GM19438 (cell line): ENCODE measurements at regions not wholly inside any gene's neighbourhood (a gene's known extent, or its start where the extent isn't known, plus 50 kb on each side); places are given as distances from the start of the nearest gene placed in this dataset.
"Not testable (repeated sequence)": the region's sequence is repeated elsewhere in the genome, so short reads cannot be mapped to it uniquely, and the experiment has no call there.

Experiments used
- ATAC-seq: cut with Tn5 transposase; IDR thresholded peaks from one replicate; pipeline ENCODE4 v1.9.1; 2021; ENCODE audit warnings: low read depth; ENCODE audit not compliant: unreplicated experiment

GRCh38 chr17:70503449-70503848 is 334.1 kb downstream of the KCNJ2 start:
- no peak for ATAC-seq

- ATAC-seq: no peak
Measured at GRCh38 chr17:70510288-70510687, 341.0 kb downstream of the KCNJ2 start.

GRCh38 chr17:70517816-70518215 is 348.5 kb downstream of the KCNJ2 start:
- ATAC-seq: no peak

- no peak for ATAC-seq
Measured at GRCh38 chr17:70519300-70519699, 350.0 kb downstream of the KCNJ2 start.

- no peak for ATAC-seq
Measured at GRCh38 chr17:70520447-70520846, 351.1 kb downstream of the KCNJ2 start.

GRCh38 chr17:70520956-70521355 is 351.6 kb downstream of the KCNJ2 start:
- no peak for ATAC-seq

- no peak for ATAC-seq
Measured at GRCh38 chr17:70521821-70522256, 352.5 kb downstream of the KCNJ2 start.

GRCh38 chr17:70523426-70523825 is 354.1 kb downstream of the KCNJ2 start:
- ATAC-seq: no peak

- ATAC-seq: not testable (repeated sequence)
Measured at GRCh38 chr17:70525035-70525434, 355.7 kb downstream of the KCNJ2 start.

- no peak for ATAC-seq
Measured at GRCh38 chr17:70525961-70526360, 356.6 kb downstream of the KCNJ2 start.

GRCh38 chr17:70527364-70527888 is 358.1 kb downstream of the KCNJ2 start:
- no peak for ATAC-seq

- no peak for ATAC-seq
Measured at GRCh38 chr17:70533427-70533826, 364.1 kb downstream of the KCNJ2 start.

GRCh38 chr17:70535986-70536385 is 366.7 kb downstream of the KCNJ2 start:
- no peak for ATAC-seq

GRCh38 chr17:70539132-70539924 is 370.0 kb downstream of the KCNJ2 start:
- ATAC-seq: no peak

GRCh38 chr17:70542876-70543275 is 373.5 kb downstream of the KCNJ2 start:
- no peak for ATAC-seq

GRCh38 chr17:70544317-70544716 is 375.0 kb downstream of the KCNJ2 start:
- ATAC-seq: no peak

- ATAC-seq: no peak
Measured at GRCh38 chr17:70552230-70552981, 383.1 kb downstream of the KCNJ2 start.

- ATAC-seq: no peak
Measured at GRCh38 chr17:70552982-70553334, 383.6 kb downstream of the KCNJ2 start.

- no peak for ATAC-seq
Measured at GRCh38 chr17:70555723-70556122, 386.4 kb downstream of the KCNJ2 start.

- ATAC-seq: no peak
Measured at GRCh38 chr17:70558821-70559220, 389.5 kb downstream of the KCNJ2 start.

GRCh38 chr17:70560471-70560870 is 391.1 kb downstream of the KCNJ2 start:
- no peak for ATAC-seq

- ATAC-seq: no peak
Measured at GRCh38 chr17:70562137-70562536, 392.8 kb downstream of the KCNJ2 start.
